HCT116 (cell line): ENCODE measurements at regions not wholly inside any gene's neighbourhood (a gene's known extent, or its start where the extent isn't known, plus 50 kb on each side); places are given as distances from the start of the nearest gene placed in this dataset.

ENCODE experiments used
- ATAC-seq: fragments of 200-7000 bp; cut with Tn5 transposase; 2 replicates; pipeline ENCODE4 v1.9.1; 2020; ENCODE audit warnings: mild to moderate bottlenecking, moderate library complexity
- BruUV-seq: library from RNA; stranded (reverse); fragments of 400-500 nt; replicated peaks from 2 replicates; lab custom pipeline; 2021; lab: Mats Ljungman, UMichigan
- CTCF ChIA-PET: fragments of 300-600 bp; sonication (Branson Sonifier 250); formaldehyde crosslinking; loops from one replicate; lab custom pipeline; 2021; ENCODE audit warnings: antibody characterized with exemption; lab: Charles Lee
- POLR2A ChIA-PET: fragments of 300-600, 350-600 bp; sonication (Branson Sonifier 250); formaldehyde crosslinking; loops from one replicate; lab custom pipeline; 2021; ENCODE audit warnings: antibody characterized with exemption; lab: Charles Lee
- RAD21 ChIA-PET, 2 experiments: fragments of 300-600 bp; sonication (Branson Sonifier 250); formaldehyde crosslinking; loops; one replicate each; lab custom pipeline; 2023; ENCODE audit warnings: low total read pairs in 2 of 2; ENCODE audit not compliant: uncharacterized antibody in 2 of 2, unreplicated experiment in 2 of 2, low non-redundant PET in 1 of 2; lab: Charles Lee
- DNase-seq: peaks from one replicate; pipeline ENCODE4 v3.0.0-alpha.2; 2010; ENCODE audit warnings: low read depth, low spot score
- H2AFZ ChIP-seq: fragments of 200-600 bp; shearing (Covaris generic), sonication (generic); 2 replicates; pipeline ENCODE4 v1.6.1; 2017; ENCODE audit warnings: low read depth, mixed run types, mixed read lengths, antibody characterized with exemption, low read length; ENCODE audit not compliant: poor library complexity, severe bottlenecking
- H3K27ac ChIP-seq: 2 replicates; pipeline ENCODE4 v1.5.1; 2012; ENCODE audit warnings: low read depth, low read length
- H3K27me3 ChIP-seq: fragments of 200-600 bp; sonication (generic); 2 replicates; pipeline ENCODE4 v1.6.1; 2016; ENCODE audit warnings: mixed run types, low read length, mixed read lengths; ENCODE audit not compliant: insufficient read depth
- H3K36me3 ChIP-seq, 2 experiments: fragments of 200-500 bp in 1 of 2; fragments of 200-600 bp in 1 of 2; sonication (Bioruptor generic) in 1 of 2; sonication (generic) in 1 of 2; 2 replicates each; pipeline versions ENCODE4 v1.5.1 to v1.6.1; 2014 to 2016; ENCODE audit warnings: low read length in 2 of 2, inconsistent platforms in 1 of 2, mixed read lengths in 1 of 2, mixed run types in 1 of 2; ENCODE audit not compliant: insufficient read depth in 2 of 2, control insufficient read depth in 1 of 2
- H3K4me1 ChIP-seq, 2 experiments: fragments of 200-600 bp in 1 of 2; sonication (generic) in 1 of 2; 2 replicates each; pipeline versions ENCODE4 v1.5.1 to v1.6.1; 2012 to 2017; ENCODE audit warnings: low read length in 2 of 2, inconsistent platforms in 1 of 2, mild to moderate bottlenecking in 1 of 2, mixed read lengths in 1 of 2, mixed run types in 1 of 2, moderate library complexity in 1 of 2; ENCODE audit not compliant: insufficient read depth in 2 of 2, control insufficient read depth in 1 of 2
- H3K4me2 ChIP-seq: fragments of 200-600 bp; sonication (generic); 2 replicates; pipeline ENCODE4 v1.6.1; 2017; ENCODE audit warnings: mixed run types, low read length, mixed read lengths
- H3K4me3 ChIP-seq, 2 experiments: fragments of 200-600 bp in 1 of 2; sonication (generic) in 1 of 2; replicated peaks in 1 of 2; 2 replicates each; pipeline ENCODE4 v1.5.1; 2011 to 2016; ENCODE audit warnings: low read length in 2 of 2, control low read depth in 1 of 2, low read depth in 1 of 2, mild to moderate bottlenecking in 1 of 2, mixed read lengths in 1 of 2, mixed run types in 1 of 2
- H3K79me2 ChIP-seq: fragments of 200-600 bp; sonication (generic); 2 replicates; pipeline ENCODE4 v1.6.1; 2017; ENCODE audit warnings: mild to moderate bottlenecking, mixed run types, low read length, moderate library complexity, mixed read lengths; ENCODE audit not compliant: insufficient read depth
- H3K9ac ChIP-seq: fragments of 200-600 bp; sonication (generic); 2 replicates; pipeline ENCODE4 v1.6.1; 2016; ENCODE audit warnings: low read length, mixed read lengths
- H3K9me2 ChIP-seq: fragments of 200-600 bp; sonication (generic), shearing (Covaris generic); 2 replicates; pipeline ENCODE4 v1.6.1; 2017; ENCODE audit warnings: mixed run types, mild to moderate bottlenecking, moderate library complexity; ENCODE audit not compliant: insufficient read depth
- H3K9me3 ChIP-seq, 2 experiments: fragments of 200-500 bp in 1 of 2; fragments of 200-600 bp in 1 of 2; sonication (Bioruptor generic) in 1 of 2; sonication (generic) in 1 of 2; 2 replicates each; pipeline ENCODE4 v1.6.1; 2014 to 2017; ENCODE audit warnings: low read length in 2 of 2, mixed read lengths in 2 of 2, inconsistent platforms in 1 of 2, low read depth in 1 of 2, mild to moderate bottlenecking in 1 of 2, mixed run types in 1 of 2, moderate library complexity in 1 of 2; ENCODE audit not compliant: control insufficient read depth in 1 of 2, insufficient read depth in 1 of 2
- H4K20me1 ChIP-seq: fragments of 200-600 bp; sonication (generic), shearing (Covaris generic); 2 replicates; pipeline ENCODE4 v1.6.1; 2017; ENCODE audit warnings: mixed run types, mild to moderate bottlenecking, moderate library complexity; ENCODE audit not compliant: insufficient read depth
- ATF3 ChIP-seq: IDR thresholded peaks from 2 replicates; pipeline ENCODE4 v1.6.1; 2012
- CBX3 ChIP-seq: IDR thresholded peaks from 2 replicates; pipeline ENCODE4 v1.6.1; 2012; ENCODE audit warnings: low read depth
- EGR1 ChIP-seq: IDR thresholded peaks from 2 replicates; pipeline ENCODE4 v1.6.1; 2012; ENCODE audit warnings: low read depth
- ELF1 ChIP-seq: IDR thresholded peaks from 2 replicates; pipeline ENCODE4 v1.6.1; 2012; ENCODE audit warnings: low read depth, borderline replicate concordance
- EZH2 ChIP-seq: fragments of 200-600 bp; sonication (generic); IDR thresholded peaks from 2 replicates; pipeline ENCODE4 v1.6.1; 2017; ENCODE audit warnings: antibody characterized with exemption, mixed run types
- EZH2phosphoT487 ChIP-seq: fragments of 200-600 bp; IDR thresholded peaks from 2 replicates; pipeline ENCODE4 v1.6.1; 2018; ENCODE audit warnings: antibody characterized with exemption, borderline replicate concordance
- POLR2AphosphoS5 ChIP-seq: IDR thresholded peaks from 2 replicates; pipeline ENCODE4 v1.6.1; 2011; ENCODE audit warnings: mild to moderate bottlenecking, low read depth, low read length, moderate library complexity
- RAD21 ChIP-seq: IDR thresholded peaks from 2 replicates; pipeline ENCODE4 v1.6.1; 2012; ENCODE audit warnings: low read depth, mild to moderate bottlenecking
- SIN3A ChIP-seq: IDR thresholded peaks from 2 replicates; pipeline ENCODE4 v1.6.1; 2012; ENCODE audit warnings: low read depth
- SP1 ChIP-seq: IDR thresholded peaks from 2 replicates; pipeline ENCODE4 v1.6.1; 2012; ENCODE audit warnings: low read depth
- SRF ChIP-seq: IDR thresholded peaks from 2 replicates; pipeline ENCODE4 v1.6.1; 2012; ENCODE audit warnings: low read depth
- TCF7L2 ChIP-seq: IDR thresholded peaks from 2 replicates; pipeline ENCODE4 v1.7.0; 2011; ENCODE audit warnings: borderline replicate concordance, inconsistent platforms; ENCODE audit not compliant: insufficient read depth, insufficient read length; ENCODE audit errors: extremely low read depth
- YY1 ChIP-seq: IDR thresholded peaks from 2 replicates; pipeline ENCODE4 v1.6.1; 2011; ENCODE audit warnings: low read length, low read depth, moderate library complexity, mild to moderate bottlenecking; ENCODE audit not compliant: insufficient replicate concordance; ENCODE audit errors: extremely low read depth
- ZFX ChIP-seq: fragments of 450-650 bp; IDR thresholded peaks from 2 replicates; pipeline ENCODE4 v1.6.1; 2017
- ZNF274 ChIP-seq: fragments of 200-500 bp; sonication (Bioruptor generic); IDR thresholded peaks from 2 replicates; pipeline ENCODE4 v1.6.1; 2014; ENCODE audit warnings: mild to moderate bottlenecking, low read depth, low read length, inconsistent platforms
- intact Hi-C: fragments of 100-400 bp; cut with micrococcal nuclease; formaldehyde crosslinking; loops from 2 replicates; pipeline ENCODE4 v1.10.0; 2022
- TF ChIP-seq, protein P1 (sequence below): IDR thresholded peaks from 2 replicates; pipeline ENCODE4 v1.6.1; 2012
- TF ChIP-seq, protein P2 (sequence below), 3 experiments: fragments of 200-600 bp in 1 of 3; sonication (generic) in 1 of 3; IDR thresholded peaks in 2 of 3; conservative IDR thresholded peaks in 1 of 3; 2 replicates each; pipeline ENCODE4 v1.5.1; 2012 to 2017; ENCODE audit warnings: low read depth in 2 of 3, low read length in 2 of 3, antibody characterized with exemption in 1 of 3, borderline replicate concordance in 1 of 3, control low read depth in 1 of 3, mild to moderate bottlenecking in 1 of 3, mixed read lengths in 1 of 3, mixed run types in 1 of 3, moderate library complexity in 1 of 3; ENCODE audit not compliant: insufficient read depth in 1 of 3

- Histone ChIP-seq H3K36me3 (no peaks in the 10 kb centered on the region), H3K27ac (no peak overlapping the region), H3K9me3 (no peaks in the 10 kb centered on the region), H4K20me1 (no peaks in the 10 kb centered on the region), H3K4me3 (no peak overlapping the region), H3K9ac (no peak overlapping the region), H3K79me2 (no peaks in the 10 kb centered on the region), H3K27me3 (no peaks in the 10 kb centered on the region), H3K4me2 (no peak overlapping the region), H3K9me2 (no peaks in the 10 kb centered on the region), H2AFZ (no peak overlapping the region), H3K4me1 (no peaks in the 10 kb centered on the region)
- intact Hi-C loops: no loop called here
- ChIA-PET CTCF (no interaction called here), POLR2A (no interaction called here), RAD21 (no interaction called here)
- TF ChIP-seq TCF7L2: no peak
- TF ChIP-seq, protein P1, sequence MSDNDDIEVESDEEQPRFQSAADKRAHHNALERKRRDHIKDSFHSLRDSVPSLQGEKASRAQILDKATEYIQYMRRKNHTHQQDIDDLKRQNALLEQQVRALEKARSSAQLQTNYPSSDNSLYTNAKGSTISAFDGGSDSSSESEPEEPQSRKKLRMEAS: no peak
- no peak for TF ChIP-seq EGR1
- TF ChIP-seq EZH2phosphoT487: no peak
- TF ChIP-seq ZNF274: no peak
- no peak for TF ChIP-seq POLR2AphosphoS5
- no peak for TF ChIP-seq CBX3
- no peak for TF ChIP-seq SRF
- TF ChIP-seq, protein P2, sequence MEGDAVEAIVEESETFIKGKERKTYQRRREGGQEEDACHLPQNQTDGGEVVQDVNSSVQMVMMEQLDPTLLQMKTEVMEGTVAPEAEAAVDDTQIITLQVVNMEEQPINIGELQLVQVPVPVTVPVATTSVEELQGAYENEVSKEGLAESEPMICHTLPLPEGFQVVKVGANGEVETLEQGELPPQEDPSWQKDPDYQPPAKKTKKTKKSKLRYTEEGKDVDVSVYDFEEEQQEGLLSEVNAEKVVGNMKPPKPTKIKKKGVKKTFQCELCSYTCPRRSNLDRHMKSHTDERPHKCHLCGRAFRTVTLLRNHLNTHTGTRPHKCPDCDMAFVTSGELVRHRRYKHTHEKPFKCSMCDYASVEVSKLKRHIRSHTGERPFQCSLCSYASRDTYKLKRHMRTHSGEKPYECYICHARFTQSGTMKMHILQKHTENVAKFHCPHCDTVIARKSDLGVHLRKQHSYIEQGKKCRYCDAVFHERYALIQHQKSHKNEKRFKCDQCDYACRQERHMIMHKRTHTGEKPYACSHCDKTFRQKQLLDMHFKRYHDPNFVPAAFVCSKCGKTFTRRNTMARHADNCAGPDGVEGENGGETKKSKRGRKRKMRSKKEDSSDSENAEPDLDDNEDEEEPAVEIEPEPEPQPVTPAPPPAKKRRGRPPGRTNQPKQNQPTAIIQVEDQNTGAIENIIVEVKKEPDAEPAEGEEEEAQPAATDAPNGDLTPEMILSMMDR (IDR thresholded peaks at IDR 0.05 in 2 of 3, conservative IDR thresholded peaks at IDR 0.05 in 1 of 3; ENCODE audit: borderline replicate concordance in 1 of 3, insufficient read depth in 1 of 3, low read depth in 2 of 3, low read length in 2 of 3): no peak
- no peak for TF ChIP-seq RAD21
- TF ChIP-seq ZFX: no peak
- TF ChIP-seq ATF3: no peak
- no peak for TF ChIP-seq SIN3A
- TF ChIP-seq YY1: no peak
- no peak for TF ChIP-seq EZH2
- TF ChIP-seq ELF1: no peak
- no peak for TF ChIP-seq SP1
- DNase-seq (no peak), ATAC-seq (no peak)
- no TSS peak for BruUV-seq
Observed at GRCh38 chr12:31224768-31225448, 101.0 kb downstream of the SINHCAF start.
